ENCODE measurements at regions not wholly inside any gene's neighbourhood (a gene's known extent, or its start where the extent isn't known, plus 50 kb on each side); places are given as distances from the start of the nearest gene placed in this dataset.
"Not testable (repeated sequence)": the region's sequence is repeated elsewhere in the genome, so short reads cannot be mapped to it uniquely, and the experiment has no call there.

DNA sequence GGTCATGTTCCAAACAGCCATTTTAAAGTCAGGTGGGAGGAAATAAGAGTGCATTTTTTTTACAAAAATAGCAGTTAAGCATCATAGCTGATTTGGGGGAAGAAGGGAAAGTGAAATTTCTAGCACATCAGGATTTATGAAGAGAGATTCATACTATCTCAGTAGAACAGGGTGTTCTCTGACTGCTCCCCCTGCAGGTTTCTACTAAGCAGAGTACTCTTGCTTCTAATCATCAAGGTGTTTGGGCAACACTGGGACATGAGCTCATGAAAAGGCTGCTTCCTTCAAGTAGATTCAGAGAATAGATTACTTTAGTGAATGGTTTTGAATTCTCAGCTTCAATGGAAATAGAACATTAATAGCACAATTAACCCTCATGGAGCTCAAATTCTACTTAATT lies 591.4 kb upstream of the PCDH10 start:
- no peak for DNase-seq

DNA sequence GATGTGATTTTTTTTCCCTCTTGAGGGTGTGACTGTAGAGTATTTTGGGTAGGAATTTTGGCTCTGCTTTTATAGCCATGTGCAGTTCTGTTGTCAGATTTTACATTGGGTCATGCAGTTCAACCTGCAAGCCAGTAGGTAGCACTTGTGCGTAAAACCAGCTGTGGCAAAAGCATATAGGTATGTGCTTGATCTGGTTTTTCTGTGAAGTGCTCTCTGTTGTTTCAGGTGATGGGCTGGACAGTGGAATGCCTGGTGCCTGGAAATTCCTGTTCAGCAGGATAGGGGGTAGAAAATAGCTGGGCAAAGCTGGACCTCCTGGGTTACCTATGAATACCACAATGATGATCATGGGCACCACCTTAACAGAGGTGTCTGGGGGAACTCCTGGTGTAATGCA lies 584.2 kb upstream of the PCDH10 start:
- DNase-seq = no peak

- no peak for DNase-seq
These were observed 583.6 kb upstream of the PCDH10 start for GRCh38 chr4:132565542-132565941.

DNA sequence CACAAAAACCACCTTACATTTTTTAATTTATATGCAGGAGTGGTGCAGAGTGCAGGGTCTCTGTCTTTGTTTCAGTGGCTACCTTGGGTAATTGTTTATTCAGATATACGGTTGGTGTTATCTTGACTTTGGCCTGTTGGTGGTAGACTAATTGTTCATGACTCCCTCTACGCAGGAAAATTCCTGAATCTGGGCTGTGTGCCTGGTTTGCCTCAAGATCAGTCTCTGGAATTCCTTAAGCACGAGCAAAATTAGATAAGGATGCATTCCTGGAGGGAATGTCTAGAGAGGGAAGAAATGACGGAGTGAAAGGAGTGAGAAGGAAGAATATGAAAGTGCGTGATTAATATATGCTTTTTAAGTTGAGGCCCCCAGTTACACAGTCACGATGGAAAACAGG lies 576.9 kb upstream of the PCDH10 start:
- no peak for DNase-seq

DNA sequence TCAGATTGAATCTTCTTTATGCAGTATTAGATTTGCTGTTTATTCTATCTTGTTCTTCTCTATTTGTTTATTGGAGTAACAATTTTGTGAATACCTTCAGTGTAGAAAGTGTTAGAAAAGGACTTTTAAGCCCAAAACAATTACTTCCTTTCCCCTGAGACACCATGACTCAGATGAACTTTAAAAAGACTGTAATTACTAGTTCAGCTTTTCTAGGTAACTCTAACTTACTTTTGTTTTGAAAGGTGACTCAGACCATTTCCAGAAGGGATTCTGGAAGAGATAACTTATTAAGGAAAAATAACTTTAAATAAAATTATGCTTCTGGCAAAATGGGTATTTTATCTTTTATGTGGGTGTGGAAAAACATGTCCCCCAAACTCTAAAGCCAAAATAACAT lies 561.5 kb upstream of the PCDH10 start:
- DNase-seq = no peak

- DNase-seq = no peak
These were observed 556.8 kb upstream of the PCDH10 start for GRCh38 chr4:132592340-132592739.

DNA sequence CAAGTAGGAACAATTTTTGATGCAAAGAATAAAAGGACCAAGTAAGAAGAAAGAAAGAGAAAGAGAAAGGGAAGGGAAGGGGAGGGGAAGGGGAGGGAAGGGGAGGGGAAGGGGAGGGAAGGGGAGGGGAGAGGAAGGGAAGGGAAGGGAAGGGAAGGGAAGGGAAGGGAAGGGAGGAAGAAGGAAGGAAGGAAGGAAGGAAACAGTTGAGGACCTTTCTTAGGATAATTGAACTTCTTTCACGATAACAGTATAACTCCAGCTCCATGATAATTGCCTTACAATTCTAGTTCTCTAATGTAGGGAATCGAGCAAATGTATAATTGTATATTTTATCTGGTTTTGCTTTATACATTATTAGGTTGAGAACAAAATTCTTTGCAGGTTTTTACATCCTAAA lies 556.2 kb upstream of the PCDH10 start:
- DNase-seq = no peak

- no peak for DNase-seq
These were observed 555.2 kb upstream of the PCDH10 start for GRCh38 chr4:132593717-132594400.

GRCh38 chr4:132596186-132596585 lies 552.9 kb upstream of the PCDH10 start:
- no peak for DNase-seq

DNA sequence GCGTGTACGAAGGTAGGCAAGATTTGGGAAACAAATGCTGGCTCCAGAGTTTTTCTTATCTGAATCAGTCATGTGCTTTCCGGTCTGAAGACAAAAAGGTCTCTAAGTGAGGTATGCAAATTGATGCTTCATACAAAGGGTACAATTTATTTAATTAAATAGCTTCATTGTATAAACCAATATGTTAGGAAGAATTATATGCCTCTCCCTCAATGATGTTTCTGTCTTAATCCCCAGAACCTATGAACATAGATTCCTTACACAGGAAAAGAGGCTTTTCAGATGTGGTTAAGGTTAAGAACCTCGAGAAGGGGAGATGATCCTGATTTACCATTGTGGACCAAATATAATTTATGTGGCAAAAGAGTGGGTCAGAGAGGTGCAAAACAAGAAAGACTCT lies 543.5 kb upstream of the PCDH10 start:
- no peak for DNase-seq

DNA sequence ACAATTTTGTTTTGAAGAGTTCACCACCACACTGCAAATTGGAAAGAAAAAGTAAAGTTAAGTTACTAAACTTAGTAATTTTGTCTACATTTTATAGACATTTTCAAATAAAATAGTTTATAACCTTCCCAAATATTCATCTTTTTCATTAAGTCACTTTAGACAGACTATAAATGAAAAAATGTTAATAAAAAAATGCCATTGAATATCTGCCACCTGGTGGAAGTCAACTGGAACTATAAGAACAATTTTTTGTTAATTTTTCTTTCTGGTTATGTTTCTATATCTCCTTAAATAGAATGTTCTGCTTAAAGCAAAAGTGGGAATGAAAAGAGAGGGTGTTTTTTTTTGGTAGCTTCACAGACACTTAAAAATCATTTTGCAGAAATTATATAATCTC lies 534.4 kb upstream of the PCDH10 start:
- DNase-seq = no peak

DNA sequence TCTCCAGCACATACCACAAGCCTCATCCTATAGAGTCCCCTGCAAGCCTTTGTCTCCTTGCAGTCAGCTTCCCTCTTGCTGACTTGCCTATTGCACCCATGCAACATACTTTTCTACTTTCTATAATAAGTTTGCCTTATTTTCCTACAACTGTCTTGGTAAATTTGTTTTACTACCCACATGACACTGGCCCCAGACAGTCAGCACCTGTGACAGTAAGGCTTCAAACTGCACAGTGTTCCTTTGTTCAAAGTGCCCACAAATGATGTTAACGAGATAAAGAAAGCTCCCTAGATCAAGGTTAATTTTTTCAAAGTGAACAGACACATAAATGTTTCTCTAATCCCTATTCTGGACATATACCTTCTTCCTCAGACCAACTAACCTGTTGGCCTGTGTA lies 529.1 kb upstream of the PCDH10 start:
- no peak for DNase-seq

DNA sequence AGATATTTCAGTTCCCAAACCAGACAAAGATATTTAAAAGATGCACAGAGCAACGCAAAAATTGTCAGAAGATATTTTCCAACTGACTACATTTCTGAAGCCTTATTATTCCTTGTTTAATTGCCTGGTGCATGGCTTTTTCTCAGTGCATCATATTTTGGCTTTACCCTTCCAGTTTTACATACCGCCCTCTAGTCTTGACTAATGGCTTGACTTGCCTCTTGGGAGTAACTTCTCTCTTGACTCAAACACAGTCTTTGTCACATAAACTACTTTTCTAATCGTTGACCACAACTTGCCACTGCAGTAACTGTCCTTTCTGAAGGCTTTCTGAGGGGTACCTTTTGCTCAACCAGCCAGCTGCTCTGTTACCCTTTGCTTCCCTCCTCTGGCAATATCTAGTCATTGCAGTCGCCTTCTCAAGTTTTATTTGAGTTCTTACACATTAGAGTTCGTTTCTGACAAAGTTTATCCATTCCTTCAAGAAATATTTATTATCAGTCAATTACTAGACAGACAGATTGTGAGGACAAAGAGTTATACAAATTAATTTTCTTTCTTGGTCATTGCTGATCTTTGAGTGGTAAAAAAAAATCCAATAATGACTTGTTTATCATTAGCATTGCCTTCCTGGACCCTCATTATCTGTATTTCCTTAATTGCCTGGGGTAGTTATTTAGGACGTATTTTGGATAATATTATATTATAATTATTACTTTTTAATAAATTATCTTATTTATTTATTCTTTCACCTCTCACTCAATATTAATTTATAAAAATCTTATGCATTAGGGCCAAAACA lies 506.9 kb upstream of the PCDH10 start:
- peak; percentile 0 for DNase-seq

DNA sequence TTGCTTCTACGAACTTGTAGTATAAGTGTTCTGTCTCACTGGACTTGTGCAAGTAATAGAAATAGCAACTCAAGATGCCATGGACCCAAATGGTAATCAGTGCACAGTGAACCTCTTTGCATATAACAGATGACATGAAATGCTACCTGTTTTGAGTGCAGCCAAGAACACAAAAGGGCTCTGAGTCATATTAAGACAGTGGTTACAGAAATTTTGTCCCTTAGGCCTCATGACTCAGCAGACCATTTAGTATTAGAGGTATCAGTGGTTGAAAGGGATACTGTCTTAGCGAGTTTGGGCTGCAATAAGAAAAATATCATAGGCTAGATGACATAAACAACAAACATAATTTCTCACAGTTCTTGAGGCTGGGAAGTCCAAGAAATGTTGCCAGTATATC lies 502.9 kb upstream of the PCDH10 start:
- DNase-seq = no peak

DNA sequence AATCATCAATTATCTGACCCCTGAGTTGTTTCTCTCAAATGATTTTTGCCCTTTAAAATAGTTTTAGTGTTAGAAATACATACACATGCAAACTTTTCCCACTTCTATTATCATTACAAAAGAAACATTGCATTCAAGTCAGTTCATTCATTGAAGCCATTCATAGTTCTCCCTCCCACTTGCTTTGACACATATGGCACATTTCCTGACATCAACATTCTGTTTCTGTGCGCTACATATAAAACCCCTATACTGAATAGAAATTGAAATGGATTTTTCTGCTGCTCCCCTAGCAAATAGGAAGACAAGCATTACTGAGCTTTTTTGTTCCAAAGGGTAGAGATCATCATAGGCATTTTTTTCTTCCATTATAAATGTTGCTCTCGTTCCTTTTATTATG lies 497.9 kb upstream of the PCDH10 start:
- no peak for DNase-seq

GRCh38 chr4:132660181-132660580 lies 488.9 kb upstream of the PCDH10 start:
- DNase-seq = no peak

GRCh38 chr4:132662456-132662855 lies 486.6 kb upstream of the PCDH10 start:
- DNase-seq = no peak

DNA sequence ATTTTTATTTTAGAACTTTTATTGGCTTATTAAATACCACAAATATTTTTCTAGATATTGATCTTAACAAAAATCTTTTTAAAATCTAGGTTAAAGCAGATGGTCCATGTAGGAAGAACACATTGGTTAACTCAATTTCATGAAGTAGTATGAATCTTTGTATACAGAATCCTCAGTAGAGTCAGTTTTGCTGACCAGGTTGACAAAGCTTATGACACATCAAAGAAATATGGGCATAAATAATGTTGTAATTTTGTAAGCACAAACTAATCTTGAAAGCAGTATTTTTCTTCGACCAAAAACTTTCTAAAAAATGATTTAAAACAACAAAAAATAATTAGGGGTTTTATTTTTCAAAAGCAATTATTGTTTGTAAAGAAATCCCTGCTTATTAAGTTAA lies 479.3 kb upstream of the PCDH10 start:
- DNase-seq = no peak

GRCh38 chr4:132670557-132670956 lies 478.5 kb upstream of the PCDH10 start:
- no peak for DNase-seq

DNA sequence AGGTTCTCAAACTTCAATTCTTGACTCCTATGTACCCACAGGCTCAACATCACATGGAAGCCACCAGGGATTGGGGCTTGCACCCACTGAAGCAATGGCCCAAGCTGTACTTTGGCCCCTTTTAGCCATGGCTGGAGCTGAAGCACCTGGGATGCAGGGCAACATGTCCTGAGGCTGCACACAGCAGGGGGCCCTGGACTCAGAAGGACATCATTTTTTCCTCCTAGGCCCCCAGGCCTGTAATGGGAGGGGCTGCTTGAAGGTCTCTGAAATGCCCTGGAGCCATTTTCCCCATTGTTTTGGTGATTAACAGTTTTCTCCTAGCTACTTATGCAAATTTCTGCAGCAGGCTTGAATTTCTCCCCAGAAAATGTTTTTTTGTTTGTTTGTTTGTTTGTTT lies 465.1 kb upstream of the PCDH10 start:
- no peak for DNase-seq

DNA sequence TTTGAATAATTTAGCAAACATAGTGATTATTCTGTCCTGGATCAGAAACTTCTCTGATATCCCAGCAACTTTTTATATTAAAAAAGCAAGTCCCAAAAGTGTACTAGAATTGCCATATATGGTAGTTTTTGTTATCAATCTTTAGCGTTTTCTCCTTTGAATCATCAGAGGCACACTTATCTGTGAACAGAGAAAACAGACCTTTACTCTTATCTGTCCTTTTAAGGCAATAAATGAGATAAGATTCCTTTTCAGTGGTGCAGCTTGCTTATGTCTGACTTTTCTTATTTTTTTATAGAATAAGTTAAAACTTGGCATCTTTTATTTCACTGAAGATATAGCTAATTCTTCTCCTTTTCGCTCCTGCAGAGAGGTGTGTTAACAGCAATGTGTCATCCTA lies 458.1 kb upstream of the PCDH10 start:
- no peak for DNase-seq

DNA sequence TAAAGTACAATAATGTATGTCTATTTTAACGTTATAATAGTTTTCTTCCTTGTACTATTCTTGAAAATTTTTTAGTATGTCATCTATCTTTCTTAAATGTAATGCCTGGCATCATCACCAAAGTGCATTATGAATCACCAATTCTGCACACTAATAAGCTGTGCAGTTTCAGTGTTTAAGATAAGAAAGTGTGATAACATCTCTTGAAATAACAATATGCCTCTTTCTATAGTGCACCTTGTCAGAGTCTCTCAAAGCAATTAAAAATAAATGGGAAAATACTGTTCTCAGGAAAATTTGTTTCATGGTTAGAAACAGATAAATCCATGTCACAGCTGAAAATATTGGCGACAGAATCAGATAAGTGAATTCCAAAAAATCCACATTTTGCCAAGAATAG lies 457.4 kb upstream of the PCDH10 start:
- no peak for DNase-seq

DNA sequence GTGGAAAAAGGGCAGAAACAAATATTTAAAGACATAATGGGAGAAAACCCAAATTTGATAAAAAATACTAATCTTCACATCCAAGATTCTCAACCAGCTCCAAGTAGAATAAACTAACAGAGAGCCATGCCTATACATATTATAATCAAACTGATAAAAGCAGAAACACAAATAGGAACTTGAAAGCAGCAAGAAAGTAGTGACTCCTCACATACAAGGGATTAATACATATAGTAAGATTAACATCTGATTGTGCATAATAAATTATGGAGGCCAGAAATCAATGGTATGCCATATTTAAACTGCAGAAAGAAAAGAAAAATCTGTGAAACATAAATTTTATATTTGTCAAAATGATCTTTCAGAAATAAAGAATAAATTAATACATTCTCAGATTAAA lies 454.3 kb upstream of the PCDH10 start:
- no peak for DNase-seq

DNA sequence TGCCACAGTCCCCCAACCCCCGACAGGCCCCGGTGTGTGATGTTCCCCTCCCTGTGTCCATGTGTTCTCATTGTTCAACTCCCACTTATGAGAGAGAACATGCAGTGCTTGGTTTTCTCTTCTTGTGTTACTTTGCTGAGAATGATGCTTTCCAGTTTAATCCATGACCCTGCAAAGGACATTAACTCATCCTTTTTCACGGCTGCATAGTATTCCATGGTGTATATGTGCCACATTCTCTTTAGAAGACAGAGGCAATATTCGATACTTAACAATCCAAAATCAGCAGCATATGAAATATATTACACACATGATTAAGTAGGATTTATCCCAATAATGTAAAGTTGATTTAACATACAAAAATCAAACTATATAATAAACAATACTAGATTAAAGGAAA lies 451.6 kb upstream of the PCDH10 start:
- DNase-seq = not testable (repeated sequence)

DNA sequence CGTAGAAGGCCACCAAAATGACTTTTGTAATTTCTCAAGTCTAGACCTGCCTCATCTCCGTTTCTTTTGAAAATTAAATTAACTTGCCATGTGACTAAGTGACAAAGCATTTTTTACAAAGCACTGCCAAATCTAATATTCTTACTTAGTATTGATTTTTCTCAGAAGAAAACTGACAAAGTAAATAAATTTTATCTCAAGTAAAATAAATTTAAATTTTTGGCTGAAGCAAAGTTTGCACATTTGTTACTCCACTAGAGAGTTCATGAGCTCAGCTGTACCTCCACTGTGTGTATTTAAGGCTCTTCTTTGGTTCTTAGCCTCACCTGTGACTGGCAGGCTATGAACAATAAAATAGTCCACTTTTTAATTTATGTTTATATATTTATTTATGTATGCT lies 441.1 kb upstream of the PCDH10 start:
- no peak for DNase-seq
